ENCODE measurements at regions not wholly inside any gene's neighbourhood (a gene's known extent, or its start where the extent isn't known, plus 50 kb on each side); places are given as distances from the start of the nearest gene placed in this dataset.
"Not testable (repeated sequence)": the region's sequence is repeated elsewhere in the genome, so short reads cannot be mapped to it uniquely, and the experiment has no call there.

GRCh38 chr3:3429841-3430240 lies 250.3 kb upstream of the CRBN start:
- Histone ChIP-seq H3K27ac (no peak overlapping the region), H3K4me3 (ENCODE audit: low read depth, low read length) (no peak overlapping the region), H3K36me3 (no peaks in the 10 kb centered on the region), H3K27me3 (ENCODE audit: insufficient read depth, low read depth, severe bottlenecking) (no peaks in the 10 kb centered on the region), H3K9me3 (ENCODE audit: severe bottlenecking) (no peaks in the 10 kb centered on the region)
- DNase-seq, result no peak
- no peak for TF ChIP-seq CTCF (IDR thresholded peaks at IDR 0.05; ENCODE audit: low read depth, low read length)

DNA sequence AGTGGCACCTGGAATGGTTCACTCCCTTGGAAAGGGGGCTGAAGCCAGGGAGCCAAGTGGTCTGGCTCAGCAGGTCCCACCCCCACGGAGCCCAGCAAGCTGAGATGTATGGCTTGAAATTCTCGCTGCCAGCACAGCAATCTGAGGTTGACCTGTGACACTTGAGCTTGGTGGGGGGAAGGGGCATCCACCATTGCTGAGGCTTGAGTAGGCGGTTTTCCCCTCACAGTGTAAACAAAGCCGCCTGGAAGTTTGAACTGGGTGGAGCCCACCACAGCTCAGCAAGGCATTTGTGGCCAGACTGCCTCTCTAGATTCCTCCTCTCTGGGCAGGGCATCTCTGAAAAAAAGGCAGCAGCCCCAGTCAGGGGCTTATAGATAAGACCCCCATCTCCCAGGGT lies 228.2 kb upstream of the CRBN start:
- not testable (repeated sequence) for H3K36me3 ChIP-seq; DNase-seq; H3K4me3 ChIP-seq (ENCODE audit: low read depth, low read length); H3K27ac ChIP-seq; H3K9me3 ChIP-seq (ENCODE audit: severe bottlenecking); H3K27me3 ChIP-seq (ENCODE audit: insufficient read depth, low read depth, severe bottlenecking)

DNA sequence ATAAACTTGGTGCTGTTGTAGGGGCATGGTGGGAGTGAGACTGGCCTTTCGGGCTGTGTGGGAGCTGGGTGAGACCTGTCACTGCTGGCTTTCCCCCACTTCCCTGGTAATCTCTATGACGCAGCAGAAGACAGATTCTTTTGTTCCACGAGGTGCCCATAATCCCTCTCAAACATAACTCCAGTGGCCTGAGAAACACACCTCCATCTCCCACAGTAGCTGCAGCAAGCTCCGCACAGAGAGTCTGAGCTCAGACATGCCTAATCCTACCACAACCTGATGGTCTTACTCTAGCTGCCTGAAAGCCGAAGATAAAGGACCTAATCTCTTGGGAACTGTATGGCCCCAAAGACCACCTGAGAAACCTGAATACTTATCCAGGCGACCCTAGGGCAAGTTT lies 225.6 kb upstream of the CRBN start:
- H3K9me3 ChIP-seq (ENCODE audit: severe bottlenecking), result peaks cover 5% of the 10 kb centered on the region
- no peak overlapping the region for H3K27ac ChIP-seq
- no peak overlapping the region for H3K4me3 ChIP-seq (ENCODE audit: low read depth, low read length)
- H3K27me3 ChIP-seq (ENCODE audit: insufficient read depth, low read depth, severe bottlenecking), result no peaks in the 10 kb centered on the region
- H3K36me3 ChIP-seq, result no peaks in the 10 kb centered on the region
- DNase-seq, result peak; percentile 55
- TF ChIP-seq CTCF (IDR thresholded peaks at IDR 0.05; ENCODE audit: low read depth, low read length), result no peak

DNA sequence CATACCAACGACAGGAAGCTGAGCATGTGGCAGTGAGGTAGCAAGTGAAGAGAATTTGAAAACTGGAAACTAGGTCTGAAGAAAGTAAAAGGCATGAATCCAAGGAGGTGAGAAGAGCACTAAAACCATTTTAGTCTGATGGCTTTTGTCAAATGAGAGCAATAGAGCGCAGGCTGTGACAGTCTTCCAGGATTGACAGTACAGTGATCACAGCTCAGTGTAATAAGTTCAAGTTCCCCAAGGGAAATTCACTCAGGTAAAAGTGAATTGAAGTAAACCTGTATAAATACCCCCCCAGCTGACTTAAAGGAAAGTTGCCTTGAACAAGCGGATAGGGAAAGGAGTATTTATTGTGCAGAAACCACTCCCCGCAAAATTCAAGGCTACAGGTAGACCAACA lies 224.2 kb upstream of the CRBN start:
- peaks cover 5% of the 10 kb centered on the region for H3K9me3 ChIP-seq (ENCODE audit: severe bottlenecking)
- no peaks in the 10 kb centered on the region for H3K36me3 ChIP-seq
- DNase-seq, result no peak
- no peak for TF ChIP-seq CTCF (IDR thresholded peaks at IDR 0.05; ENCODE audit: low read depth, low read length)
- H3K4me3 ChIP-seq (ENCODE audit: low read depth, low read length), result no peak overlapping the region
- H3K27me3 ChIP-seq (ENCODE audit: insufficient read depth, low read depth, severe bottlenecking), result no peaks in the 10 kb centered on the region
- H3K27ac ChIP-seq, result no peak overlapping the region

DNA sequence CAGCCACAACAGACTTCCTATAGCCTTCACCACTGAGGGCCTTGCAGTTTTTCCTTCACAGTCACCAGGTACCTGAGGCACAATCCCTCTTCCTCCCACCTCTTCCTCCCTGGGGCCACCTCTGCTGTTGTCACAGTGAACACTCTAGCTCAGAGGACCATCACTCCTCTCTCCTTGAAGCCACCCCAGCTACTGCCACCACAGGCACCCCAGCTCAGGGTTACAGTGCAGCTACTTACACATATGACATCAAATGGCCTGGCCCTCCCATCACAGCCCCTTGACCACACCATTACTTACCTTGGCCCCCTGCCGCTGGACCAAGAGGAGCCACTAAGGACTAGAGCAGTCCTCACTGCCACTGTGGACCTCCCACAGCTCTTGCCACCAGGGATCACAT lies 213.5 kb upstream of the CRBN start:
- Histone ChIP-seq H3K9me3 (ENCODE audit: severe bottlenecking) (no peaks in the 10 kb centered on the region), H3K36me3 (no peaks in the 10 kb centered on the region), H3K4me3 (ENCODE audit: low read depth, low read length) (no peak overlapping the region), H3K27me3 (ENCODE audit: insufficient read depth, low read depth, severe bottlenecking) (no peaks in the 10 kb centered on the region), H3K27ac (no peak overlapping the region)
- no peak for DNase-seq
- no peak for TF ChIP-seq CTCF (IDR thresholded peaks at IDR 0.05; ENCODE audit: low read depth, low read length)

- no peaks in the 10 kb centered on the region for H3K36me3 ChIP-seq
- DNase-seq, result no peak
- no peaks in the 10 kb centered on the region for H3K9me3 ChIP-seq (ENCODE audit: severe bottlenecking)
- no peaks in the 10 kb centered on the region for H3K27me3 ChIP-seq (ENCODE audit: insufficient read depth, low read depth, severe bottlenecking)
- TF ChIP-seq CTCF (IDR thresholded peaks at IDR 0.05; ENCODE audit: low read depth, low read length), result no peak
- no peak overlapping the region for H3K4me3 ChIP-seq (ENCODE audit: low read depth, low read length)
- no peak overlapping the region for H3K27ac ChIP-seq
Observed at GRCh38 chr3:3383461-3383860, 204.0 kb upstream of the CRBN start.
